ENCODE measurements at regions not wholly inside any gene's neighbourhood (a gene's known extent, or its start where the extent isn't known, plus 50 kb on each side); places are given as distances from the start of the nearest gene placed in this dataset.
A peak's percentile ranks its signal among the peaks of the same experiment; 100 is the strongest.

DNA sequence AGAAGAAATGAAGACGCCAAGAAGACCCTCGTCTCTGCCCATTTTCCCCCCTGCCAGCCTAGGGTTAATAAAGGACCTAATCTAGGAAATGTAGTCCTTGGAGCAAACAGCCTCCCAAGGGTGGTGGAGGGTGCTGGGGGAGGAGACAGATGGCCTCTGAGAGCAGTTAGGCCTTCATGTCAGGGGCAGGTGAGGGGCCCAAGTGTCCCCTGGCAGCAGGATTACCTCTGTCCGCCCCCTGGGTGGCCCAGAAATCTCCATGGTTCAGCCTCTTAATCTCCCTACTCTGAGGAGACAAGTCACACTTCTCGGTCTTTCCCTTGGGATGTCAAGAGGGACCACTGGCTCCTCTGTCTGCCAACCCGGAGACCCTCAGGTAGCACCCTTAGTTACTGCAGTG, 365.4 kb upstream of the TNRC6C start:
- DNase-seq = no peak

DNA sequence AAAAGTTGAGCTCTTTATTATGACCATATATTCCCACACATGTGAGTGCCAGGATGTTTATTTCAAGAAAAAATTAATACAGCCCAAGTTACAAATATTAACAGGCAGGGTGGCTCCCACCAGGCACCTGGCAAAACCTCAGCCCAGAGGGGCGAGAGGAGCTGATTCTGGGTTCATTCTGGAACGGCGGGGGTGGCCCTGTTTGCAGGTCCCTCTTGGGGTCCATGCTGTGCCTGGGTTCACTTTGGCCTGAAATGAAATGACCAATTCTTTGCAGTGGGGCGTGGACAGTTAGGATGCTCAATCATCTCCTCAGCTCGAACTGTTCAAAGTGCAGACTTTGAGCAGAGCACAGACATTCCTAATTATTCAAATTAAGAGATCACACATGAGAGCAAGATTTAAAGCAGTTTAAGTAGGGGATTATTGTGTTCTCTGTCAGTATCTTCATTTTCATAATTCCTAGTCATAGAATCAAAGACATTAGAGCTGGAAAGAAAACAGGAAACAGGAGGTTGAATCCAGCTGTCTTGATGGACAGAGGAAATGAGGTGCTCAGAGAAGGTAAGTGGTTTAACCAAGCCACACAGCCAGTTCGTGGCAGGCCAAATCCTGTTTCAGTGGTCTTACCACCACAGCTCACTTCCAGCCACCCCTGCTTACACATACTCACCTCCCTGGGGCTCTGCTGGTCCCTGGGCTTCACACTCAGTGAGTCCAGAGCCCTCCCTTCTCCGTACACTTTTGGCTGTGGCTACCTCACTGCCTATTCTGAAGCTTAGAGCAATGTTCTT, 363.9 kb upstream of the TNRC6C start:
- no peak for DNase-seq

DNA sequence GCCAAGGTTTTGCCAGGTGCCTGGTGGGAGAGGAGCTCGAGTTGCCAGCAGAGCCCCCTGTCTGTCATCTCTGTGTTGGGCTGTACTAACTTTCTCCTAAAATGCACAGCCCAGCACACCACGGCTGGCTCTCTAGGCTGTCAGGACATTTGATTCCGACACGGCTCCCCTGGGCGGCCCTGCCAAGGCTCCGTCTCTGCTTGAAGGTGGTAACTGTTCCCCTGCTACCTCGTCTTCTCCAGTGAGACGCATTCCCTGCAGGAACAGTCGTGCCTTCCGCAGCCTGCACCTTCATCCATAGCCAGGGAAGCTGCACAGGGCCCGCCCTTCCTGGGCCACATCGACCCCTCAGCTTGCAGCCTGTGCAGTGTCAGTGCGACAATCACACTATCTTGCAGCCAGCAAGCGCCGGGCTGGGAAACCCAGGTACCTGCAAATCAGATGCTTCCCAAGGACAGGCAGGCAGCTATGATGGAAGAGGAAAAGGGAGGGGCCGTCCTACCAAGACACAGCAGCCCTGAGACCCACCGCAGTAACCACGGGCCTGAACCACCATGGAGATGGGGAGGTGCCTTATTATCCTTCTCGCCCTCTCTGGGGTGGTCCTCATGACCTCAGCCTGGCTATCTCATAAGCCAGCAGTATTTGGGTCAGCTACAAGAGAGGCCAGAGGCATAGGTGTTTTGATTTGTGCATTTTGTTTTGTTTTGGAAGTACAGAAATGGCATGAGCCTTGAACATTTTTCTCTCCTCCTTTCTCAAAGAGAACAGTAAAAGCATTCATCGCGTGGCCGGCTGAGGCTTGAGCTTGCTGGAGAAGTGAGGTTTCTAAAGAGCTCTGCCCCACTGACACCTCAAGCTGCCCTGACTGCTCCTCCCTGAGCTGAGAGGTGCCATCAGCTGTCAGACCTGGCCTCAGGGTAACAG, 361.7 kb upstream of the TNRC6C start:
- no peak for DNase-seq

DNA sequence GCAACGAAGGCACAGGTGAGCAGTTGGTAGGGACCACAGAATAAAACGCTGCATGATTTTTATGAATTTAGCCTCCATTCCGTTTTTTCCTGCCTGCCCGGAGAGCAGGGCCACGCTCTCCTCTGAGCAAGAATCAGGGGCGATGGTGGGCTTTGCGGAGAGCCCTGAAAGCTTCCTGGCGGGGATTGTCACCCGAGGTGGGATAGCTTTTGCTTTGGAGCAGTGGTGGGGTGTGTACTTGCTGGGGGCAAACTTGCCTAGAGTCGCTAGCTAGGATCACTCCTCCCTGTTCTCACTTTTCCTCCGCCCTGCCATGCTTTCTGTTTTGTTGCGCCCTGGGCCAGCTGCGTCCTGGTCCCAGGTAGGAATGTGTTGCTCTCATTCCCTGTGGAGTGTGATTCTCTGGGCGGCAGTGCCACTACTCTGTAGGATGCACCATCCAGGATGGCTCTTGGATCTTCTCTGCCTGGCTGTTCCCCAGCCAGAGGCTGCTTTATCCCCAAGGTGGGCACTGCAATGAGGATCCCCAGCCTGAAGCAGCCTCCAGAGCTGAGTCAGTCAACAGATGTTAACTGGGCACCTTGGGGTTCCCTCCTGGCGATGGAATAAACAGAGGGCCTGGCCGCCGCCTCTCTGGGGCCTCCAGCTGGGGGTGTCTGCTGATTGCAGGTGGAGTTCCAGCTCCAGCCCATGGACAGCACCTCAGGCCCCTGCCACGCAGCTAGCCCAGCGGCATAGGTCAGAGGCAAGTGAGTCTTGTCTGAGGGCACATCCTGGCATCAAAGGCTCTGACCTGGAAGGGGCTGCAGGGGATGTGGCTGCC, 360.9 kb upstream of the TNRC6C start:
- no peak for DNase-seq

DNA sequence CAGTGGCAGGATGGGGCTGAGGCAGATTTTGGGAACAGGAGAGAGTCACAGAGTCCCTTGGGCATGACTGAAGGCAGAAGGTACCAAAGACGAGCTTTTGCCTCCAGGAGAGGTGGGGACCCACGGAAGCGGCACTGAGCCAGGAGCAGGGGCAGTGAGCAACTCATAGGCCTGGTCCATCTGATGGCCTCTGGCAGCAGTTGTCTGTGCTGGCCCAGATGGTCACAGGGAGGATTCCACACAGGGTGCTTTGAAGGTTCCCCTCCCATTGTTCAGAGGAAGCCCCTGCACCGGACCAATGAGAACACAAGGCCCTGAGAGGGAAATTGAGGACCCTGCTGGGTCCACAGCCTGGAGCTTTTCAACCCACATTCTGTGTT, 360.3 kb upstream of the TNRC6C start:
- DNase-seq = no peak

DNA sequence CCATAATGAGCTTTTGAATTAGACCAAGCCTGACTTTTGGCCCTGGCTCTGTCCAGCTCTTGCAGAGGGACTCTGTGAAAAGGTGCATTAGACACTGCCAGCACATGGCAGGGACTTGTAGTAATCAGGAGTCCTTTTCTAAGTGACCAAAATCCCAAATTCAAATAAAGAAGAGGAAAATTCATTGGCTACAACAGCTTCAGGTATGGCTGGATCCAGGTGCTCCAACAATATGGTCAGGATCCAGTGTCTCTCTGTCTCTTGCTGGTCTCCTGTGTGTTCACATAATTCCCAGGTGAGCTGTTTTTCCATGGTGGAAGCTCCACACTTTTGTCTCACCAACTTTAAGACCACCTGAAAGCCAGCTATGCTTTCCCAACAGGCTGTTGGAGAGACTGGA, 358.8 kb upstream of the TNRC6C start:
- no peak for DNase-seq

DNA sequence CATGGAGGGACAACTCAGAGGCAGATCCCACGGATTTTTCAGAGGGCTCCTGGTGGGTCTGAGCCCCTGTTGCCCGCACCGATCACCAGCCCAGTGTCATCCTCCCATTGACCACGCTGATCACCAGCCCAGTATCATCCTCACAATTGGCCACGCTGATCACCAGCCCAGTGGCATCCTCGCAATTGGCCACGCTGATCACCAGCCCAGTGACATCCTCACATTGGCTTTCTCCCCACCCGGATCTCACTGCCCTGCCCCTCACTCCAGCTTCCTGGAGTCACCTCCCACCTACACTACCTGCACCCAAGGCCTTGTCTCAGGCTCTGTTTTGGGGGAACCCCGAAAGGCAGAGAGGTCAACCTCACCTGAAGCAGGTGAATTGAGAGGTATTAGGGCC, 358.2 kb upstream of the TNRC6C start:
- no peak for DNase-seq

DNA sequence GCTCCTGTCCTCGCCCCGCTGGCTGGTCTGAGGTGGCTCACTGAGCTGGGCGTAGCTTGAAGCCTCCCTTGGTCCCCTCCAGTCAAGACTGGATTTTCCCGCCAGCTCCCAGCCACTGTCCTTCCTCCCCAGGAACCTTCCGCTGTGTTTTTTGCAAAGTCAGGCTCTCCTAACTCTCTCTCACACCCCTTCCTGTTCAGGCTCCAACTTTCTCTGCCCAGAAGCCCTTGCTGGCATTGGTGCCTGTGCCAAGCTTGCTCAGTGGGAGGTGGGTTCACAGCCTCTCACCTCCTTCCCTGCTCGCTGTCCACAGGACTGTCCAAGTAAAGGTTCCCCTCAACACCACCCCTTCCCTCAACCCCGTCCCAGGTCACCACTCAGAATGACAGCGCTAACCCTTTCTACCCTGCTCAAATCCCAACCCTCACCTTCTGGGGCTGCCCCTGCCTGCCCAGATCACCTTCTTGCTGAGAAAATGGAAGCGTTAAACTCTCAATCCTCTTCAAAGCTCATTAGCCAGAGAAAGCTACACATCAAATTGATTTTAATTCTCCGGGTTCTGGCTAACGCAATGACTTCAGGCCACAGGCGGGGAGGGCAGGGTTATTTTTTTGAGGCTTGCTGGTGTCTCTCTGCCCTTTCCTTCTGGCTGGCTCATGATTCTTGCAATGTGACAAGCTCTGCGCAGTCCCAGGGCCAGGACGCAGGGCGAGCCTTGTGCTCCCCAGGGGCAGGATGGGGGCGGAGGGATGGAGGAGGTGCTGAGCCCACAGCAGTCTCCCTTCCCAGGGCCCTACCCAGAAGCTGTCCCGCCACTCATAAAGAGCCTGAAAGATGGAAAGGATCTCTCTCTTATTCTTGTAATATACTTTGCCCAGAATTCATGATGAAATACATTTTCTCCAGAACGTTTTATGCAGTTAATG, 357.2 kb upstream of the TNRC6C start:
- no peak for DNase-seq

DNA sequence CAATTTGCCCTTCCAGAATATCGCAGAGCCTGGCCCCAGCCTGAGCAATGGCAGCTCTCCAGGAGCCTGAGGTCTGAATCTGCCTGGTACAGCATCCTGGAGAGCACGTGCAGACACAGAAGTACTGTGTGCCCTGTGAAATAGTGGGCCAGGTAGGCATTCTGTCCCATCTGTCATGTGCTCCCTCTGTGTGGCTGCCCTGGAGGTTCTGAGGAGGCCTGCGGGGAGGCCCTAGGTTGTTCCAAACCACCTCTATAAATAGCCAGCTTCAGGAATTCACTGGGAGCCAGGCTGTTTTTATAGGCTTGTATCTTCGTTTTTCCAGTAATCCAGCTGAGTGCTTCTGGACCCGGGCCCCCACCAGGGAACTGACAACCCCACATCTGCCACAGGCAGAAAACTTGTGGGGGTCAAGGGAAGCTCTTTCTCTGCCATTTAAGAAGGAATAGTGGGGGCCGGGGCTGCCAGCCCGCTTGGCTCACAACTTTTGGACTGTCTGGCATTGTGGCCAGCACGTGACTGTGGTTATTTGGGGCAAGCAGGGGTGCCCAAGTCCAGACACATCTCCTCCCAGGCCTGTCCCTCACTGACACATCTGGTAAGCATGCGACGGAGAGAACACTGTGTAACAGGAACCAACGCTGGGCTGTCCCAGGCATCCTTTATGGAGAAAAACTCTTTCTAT, 356.3 kb upstream of the TNRC6C start:
- DNase-seq = no peak

DNA sequence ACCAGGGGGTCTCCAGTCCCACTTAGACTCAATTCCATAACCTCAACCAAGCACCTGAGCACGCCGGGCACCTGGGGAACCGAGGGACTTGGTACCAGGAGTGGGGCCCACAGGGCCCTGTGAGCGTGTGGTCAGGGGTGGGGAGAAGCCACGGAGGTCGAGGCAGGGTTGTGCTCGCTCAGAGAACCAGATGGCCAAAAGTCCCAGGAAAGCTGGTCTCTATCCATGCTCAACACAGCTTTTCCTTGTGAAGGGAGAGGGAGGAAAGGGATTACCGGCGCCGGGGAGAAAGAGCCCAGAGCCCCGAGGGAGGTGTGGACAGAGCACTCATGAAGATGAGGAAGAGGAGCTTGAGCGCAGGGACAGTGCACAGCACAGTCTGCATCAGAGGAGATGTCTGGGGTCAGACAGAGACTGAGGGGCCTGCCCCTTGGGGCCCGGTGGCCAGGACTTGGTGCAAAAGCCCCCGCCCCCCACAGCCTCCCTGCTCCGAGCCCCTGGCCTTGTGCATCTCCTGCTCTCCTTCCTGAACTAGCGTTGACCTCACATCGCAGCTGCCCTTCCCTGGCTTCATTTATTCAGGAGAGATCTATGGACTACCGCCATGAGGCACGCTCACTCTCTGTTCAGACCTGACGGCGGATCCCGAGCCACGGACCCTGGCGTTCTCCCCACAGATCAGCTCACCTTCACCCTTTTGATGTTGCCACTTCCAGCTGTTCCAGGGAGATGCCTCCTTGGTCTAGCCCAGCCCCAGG, 355.4 kb upstream of the TNRC6C start:
- DNase-seq = no peak

DNA sequence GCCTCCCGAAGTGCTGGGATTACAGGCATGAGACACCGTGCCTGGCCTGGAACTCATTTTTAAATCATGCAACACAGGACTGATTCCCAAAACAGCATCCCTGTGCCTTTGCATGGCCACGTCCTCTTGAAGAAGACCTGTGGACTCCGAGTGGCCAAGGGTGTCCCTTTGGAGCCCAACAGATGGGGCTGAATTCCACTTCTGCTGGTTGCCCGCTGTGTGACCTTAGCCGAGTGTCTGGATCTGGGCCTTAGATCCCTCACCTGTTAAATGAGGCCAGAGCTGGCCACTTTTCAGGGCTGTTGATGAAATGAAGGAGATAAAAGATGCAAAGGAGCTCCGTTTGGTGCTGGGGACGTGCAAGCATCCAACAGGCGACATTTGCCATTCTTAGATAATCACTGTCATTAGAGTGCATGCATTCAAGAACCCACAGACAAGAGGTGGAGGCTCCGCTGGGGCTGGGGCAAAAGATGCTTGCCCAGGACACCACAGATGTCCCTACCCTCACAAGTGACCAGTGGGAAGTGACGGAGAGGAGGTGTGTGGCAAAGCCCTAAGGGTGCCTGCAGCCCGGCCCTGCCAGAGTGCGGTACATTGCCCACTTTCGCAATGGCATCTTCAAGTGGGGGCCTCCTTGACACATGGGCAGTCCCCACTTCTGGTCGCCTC, 354.1 kb upstream of the TNRC6C start:
- no peak for DNase-seq

DNA sequence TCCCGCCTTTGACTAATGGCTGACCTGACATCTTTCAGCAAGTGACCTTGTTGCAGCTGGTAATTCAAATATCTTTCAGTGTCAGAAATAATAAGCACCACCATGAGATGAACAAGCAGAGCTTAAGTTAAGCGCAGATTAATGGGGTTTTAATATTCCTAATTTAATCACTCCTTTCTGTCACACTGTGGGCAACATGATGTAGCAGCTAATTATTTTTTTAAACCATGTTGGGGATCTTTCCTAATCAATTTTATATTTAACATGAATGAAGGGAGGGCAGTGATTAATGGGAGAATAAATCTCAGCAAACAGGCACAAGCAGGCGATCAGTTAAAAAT, 353.6 kb upstream of the TNRC6C start:
- DNase-seq = no peak

DNA sequence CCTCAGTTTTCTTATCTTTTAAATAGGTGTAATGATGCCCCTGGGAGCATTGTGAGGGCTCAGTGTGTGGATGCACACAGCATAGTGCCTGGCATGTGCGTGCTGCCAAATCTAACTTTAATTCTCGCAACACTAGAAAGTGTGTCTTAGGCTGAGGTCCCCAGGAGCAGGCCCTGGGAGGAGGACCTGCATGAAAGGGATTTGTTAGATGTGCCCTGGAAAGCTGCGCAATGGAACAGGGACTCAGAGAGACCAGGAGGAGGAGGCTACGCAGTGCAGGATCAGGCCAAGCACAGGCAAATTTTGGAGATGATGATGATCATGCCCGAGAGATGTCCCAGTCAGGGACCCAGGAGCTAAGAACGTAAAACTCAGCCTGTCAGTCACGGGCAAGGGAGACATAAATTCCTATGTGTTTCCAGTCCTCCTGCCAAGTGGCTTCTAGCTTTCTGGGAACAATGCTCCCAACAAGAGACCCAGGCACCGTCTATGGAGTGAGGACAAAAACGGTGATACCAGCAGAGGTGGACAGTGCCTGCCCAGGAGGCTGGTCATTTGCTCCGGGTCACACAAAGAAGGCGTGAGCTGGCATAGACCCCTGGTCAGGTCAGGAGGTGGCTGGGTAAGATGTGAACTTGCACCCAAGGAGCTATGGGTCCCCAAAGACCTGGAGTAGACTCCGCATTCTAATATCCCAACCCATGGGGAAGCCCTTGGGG, 352.2 kb upstream of the TNRC6C start:
- DNase-seq = no peak

DNA sequence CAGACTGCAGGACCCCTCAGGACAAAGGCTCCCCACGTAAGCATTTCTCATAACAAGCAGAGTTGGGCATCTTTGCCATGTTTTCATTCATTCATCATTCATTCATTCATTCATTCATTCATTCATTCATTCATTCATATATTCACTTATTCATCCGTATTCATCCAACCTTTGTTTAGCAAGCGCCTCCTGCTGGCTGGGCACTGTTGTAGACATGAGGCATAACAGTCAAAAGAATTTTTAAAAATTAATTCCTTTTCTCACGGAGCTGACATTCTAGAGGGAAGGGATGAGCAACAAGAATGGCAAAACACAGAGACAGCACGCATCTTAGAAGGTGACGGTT, 351.7 kb upstream of the TNRC6C start:
- no peak for DNase-seq

DNA sequence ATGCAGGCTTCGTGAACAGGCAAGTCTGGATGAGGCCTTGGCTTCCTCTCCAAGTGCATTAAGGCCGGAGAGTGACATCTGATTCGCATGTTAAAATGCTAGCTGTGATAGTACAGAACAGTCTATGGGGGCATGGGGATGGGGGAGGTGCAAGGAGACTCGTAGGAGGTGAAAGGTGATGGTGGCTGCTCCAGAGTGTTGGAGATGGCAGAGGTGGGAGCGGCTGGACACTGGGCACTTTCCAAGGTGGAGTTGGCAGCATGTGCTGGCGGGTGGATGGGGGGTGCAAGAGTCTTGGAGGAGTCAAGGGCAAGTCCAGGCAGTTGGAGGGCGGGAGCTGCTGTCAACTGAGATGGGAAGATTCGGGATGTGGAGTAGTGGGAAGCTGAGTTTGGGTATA, 350.9 kb upstream of the TNRC6C start:
- DNase-seq = no peak

DNA sequence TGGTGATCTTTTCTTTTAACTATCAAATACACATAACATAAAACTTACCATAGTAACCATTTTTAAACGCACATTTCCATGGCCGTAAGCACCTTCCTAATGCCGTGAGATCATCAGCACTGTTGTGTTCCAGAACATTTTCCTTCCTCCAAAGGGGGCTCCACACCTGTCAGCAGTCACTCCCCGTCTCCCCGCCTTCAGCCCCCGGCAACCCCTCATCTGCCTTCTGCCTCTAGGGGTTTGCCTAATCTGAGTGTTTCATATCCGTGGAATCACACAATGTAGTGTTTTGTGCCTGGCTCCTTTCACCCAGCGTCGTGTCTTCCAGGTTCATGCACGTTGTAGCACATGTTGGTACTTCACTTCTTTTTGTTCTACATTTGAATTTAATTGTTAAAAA, 350.1 kb upstream of the TNRC6C start:
- DNase-seq = no peak

DNA sequence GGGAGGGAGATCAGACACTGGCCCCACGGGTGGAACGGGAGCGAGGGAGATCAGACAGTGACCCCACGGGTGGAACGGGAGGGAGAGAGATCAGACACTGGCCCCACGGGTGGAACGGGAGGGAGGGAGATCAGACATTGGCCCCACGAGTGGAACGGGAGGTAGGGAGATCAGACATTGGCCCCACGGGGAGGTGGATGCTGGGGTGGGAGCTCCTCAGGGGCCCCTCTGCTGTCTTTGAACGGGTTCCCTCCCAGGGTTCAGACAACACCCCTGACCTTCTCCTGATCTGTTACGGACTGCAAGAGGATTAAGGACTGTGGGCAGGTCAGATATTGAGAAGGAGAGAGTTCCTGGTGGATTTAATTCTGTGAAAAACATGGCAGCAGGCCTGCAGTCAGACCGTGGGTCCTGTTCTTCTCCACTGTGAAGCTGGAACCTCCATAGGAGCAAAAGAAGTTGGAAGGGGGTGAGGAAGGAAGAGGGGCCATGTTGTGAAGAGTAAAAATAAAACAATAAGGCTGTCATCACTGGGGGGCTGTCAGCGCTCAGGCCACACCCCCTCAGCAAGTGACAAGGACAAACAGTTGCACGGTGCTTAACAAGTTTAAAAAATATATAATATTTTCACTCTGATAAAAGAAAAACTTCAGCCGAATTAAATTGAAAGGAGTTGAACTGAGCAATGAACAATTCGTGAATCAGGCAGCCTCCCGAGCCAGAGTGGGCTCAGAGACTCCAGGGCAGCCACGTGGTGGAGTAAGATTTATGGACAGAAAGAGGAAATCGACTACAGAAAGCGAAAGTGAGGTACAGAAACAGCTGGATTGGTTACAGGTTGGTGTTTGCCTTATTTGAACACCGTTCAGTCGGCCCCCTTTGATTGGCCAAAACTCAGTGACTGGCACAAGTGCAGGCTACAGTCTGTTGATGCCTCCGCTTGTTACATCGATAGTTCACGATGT, 348.7 kb upstream of the TNRC6C start:
- DNase-seq = peak; percentile 22

DNA sequence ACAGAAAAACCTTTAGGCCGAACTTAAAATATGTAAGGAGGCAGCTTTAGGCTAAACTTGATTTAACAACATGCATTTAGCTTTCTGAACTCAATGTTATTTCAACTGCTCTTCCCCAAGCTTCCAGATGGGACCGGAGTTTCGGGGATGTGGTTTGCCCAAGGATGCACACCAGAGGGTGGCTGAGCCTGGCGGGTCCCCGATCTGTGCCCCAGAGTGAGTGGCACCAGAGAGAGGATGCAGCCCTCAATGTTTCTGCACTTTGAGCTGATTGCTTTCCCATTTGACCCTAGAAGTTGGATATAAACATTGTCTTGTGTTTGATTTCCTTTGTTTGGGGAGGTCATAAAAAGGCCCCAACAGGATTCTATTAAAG, 348.0 kb upstream of the TNRC6C start:
- DNase-seq = no peak
